ENCODE measurements at regions not wholly inside any gene's neighbourhood (a gene's known extent, or its start where the extent isn't known, plus 50 kb on each side); places are given as distances from the start of the nearest gene placed in this dataset.
"Not testable (repeated sequence)": the region's sequence is repeated elsewhere in the genome, so short reads cannot be mapped to it uniquely, and the experiment has no call there.

- no peak for DNase-seq
Observed at GRCh38 chr1:173301507-173301906, 94.4 kb upstream of the TNFSF4 start.

GRCh38 chr1:173302366-173302765 is 95.2 kb upstream of the TNFSF4 start:
- DNase-seq = no peak

GRCh38 chr1:173302890-173303829 is 96.0 kb upstream of the TNFSF4 start:
- DNase-seq = no peak

GRCh38 chr1:173303984-173304383 is 96.9 kb upstream of the TNFSF4 start:
- DNase-seq = no peak

GRCh38 chr1:173304529-173305227 is 97.5 kb upstream of the TNFSF4 start:
- DNase-seq = no peak

- DNase-seq = no peak
Observed at GRCh38 chr1:173307845-173308244, 100.7 kb upstream of the TNFSF4 start.

- DNase-seq = no peak
Observed at GRCh38 chr1:173314656-173315055, 107.5 kb upstream of the TNFSF4 start.

- no peak for DNase-seq
Observed at GRCh38 chr1:173315296-173315695, 108.2 kb upstream of the TNFSF4 start.

GRCh38 chr1:173318788-173319187 is 111.7 kb upstream of the TNFSF4 start:
- DNase-seq = no peak

GRCh38 chr1:173324352-173324751 is 117.2 kb upstream of the TNFSF4 start:
- DNase-seq = not testable (repeated sequence)

- DNase-seq = not testable (repeated sequence)
Observed at GRCh38 chr1:173327987-173328386, 120.9 kb upstream of the TNFSF4 start.

GRCh38 chr1:173328961-173329360 is 121.8 kb upstream of the TNFSF4 start:
- no peak for DNase-seq

- no peak for DNase-seq
Observed at GRCh38 chr1:173329726-173330125, 122.6 kb upstream of the TNFSF4 start.

GRCh38 chr1:173330149-173330951 is 123.2 kb upstream of the TNFSF4 start:
- DNase-seq = no peak

- DNase-seq = not testable (repeated sequence)
Observed at GRCh38 chr1:173330952-173331548, 123.9 kb upstream of the TNFSF4 start.

GRCh38 chr1:173332026-173332425 is 124.9 kb upstream of the TNFSF4 start:
- DNase-seq = no peak

GRCh38 chr1:173333581-173333980 is 126.5 kb upstream of the TNFSF4 start:
- DNase-seq = no peak

- no peak for DNase-seq
Observed at GRCh38 chr1:173337126-173337525, 130.0 kb upstream of the TNFSF4 start.

- DNase-seq = no peak
Observed at GRCh38 chr1:173341307-173341706, 134.2 kb upstream of the TNFSF4 start.

- DNase-seq = no peak
Observed at GRCh38 chr1:173341971-173342370, 134.8 kb upstream of the TNFSF4 start.

- no peak for DNase-seq
Observed at GRCh38 chr1:173342736-173343135, 134.4 kb upstream of the PRDX6 start.

GRCh38 chr1:173344034-173344743 is 132.9 kb upstream of the PRDX6 start:
- DNase-seq = no peak
